Activated naive CD4-positive, alpha-beta T cell treated with Interleukin-2 at 50 U/mL for 16 hours (primary cell): ENCODE measurements at regions not wholly inside any gene's neighbourhood (a gene's known extent, or its start where the extent isn't known, plus 50 kb on each side); places are given as distances from the start of the nearest gene placed in this dataset.
"Not testable (repeated sequence)": the region's sequence is repeated elsewhere in the genome, so short reads cannot be mapped to it uniquely, and the experiment has no call there.

ENCODE experiments used
- DNase-seq: peaks from one replicate; pipeline ENCODE4 v3.0.0-alpha.2; 2020

- DNase-seq: no peak
Measured at GRCh38 chr3:145219355-145220235, 941.4 kb downstream of the PLOD2 start.

GRCh38 chr3:145224886-145225285 lies 936.1 kb downstream of the PLOD2 start:
- no peak for DNase-seq

GRCh38 chr3:145243875-145244274 lies 917.1 kb downstream of the PLOD2 start:
- DNase-seq: no peak

GRCh38 chr3:145244327-145244726 lies 916.7 kb downstream of the PLOD2 start:
- no peak for DNase-seq

- no peak for DNase-seq
Measured at GRCh38 chr3:145246291-145246690, 914.7 kb downstream of the PLOD2 start.

GRCh38 chr3:145248928-145249327 lies 912.1 kb downstream of the PLOD2 start:
- DNase-seq: no peak

GRCh38 chr3:145251311-145251710 lies 909.7 kb downstream of the PLOD2 start:
- DNase-seq: no peak

- not testable (repeated sequence) for DNase-seq
Measured at GRCh38 chr3:145257967-145258366, 903.0 kb downstream of the PLOD2 start.

GRCh38 chr3:145259166-145259880 lies 901.7 kb downstream of the PLOD2 start:
- DNase-seq: no peak

GRCh38 chr3:145263458-145263857 lies 897.5 kb downstream of the PLOD2 start:
- not testable (repeated sequence) for DNase-seq

- no peak for DNase-seq
Measured at GRCh38 chr3:145266368-145266767, 894.6 kb downstream of the PLOD2 start.

GRCh38 chr3:145269106-145269505 lies 891.9 kb downstream of the PLOD2 start:
- DNase-seq: no peak

- no peak for DNase-seq
Measured at GRCh38 chr3:145272684-145273083, 888.3 kb downstream of the PLOD2 start.

- no peak for DNase-seq
Measured at GRCh38 chr3:145282505-145282904, 878.5 kb downstream of the PLOD2 start.

- DNase-seq: no peak
Measured at GRCh38 chr3:145286937-145287336, 874.0 kb downstream of the PLOD2 start.

- no peak for DNase-seq
Measured at GRCh38 chr3:145290010-145290409, 871.0 kb downstream of the PLOD2 start.

- DNase-seq: no peak
Measured at GRCh38 chr3:145294572-145294971, 866.4 kb downstream of the PLOD2 start.

- DNase-seq: no peak
Measured at GRCh38 chr3:145307272-145307671, 853.7 kb downstream of the PLOD2 start.

- DNase-seq: no peak
Measured at GRCh38 chr3:145313751-145314150, 847.2 kb downstream of the PLOD2 start.

GRCh38 chr3:145316253-145316652 lies 844.7 kb downstream of the PLOD2 start:
- DNase-seq: not testable (repeated sequence)

- no peak for DNase-seq
Measured at GRCh38 chr3:145326666-145327065, 834.3 kb downstream of the PLOD2 start.

- DNase-seq: not testable (repeated sequence)
Measured at GRCh38 chr3:145333427-145333826, 827.6 kb downstream of the PLOD2 start.

- no peak for DNase-seq
Measured at GRCh38 chr3:145333931-145334330, 827.1 kb downstream of the PLOD2 start.

GRCh38 chr3:145355206-145355605 lies 805.8 kb downstream of the PLOD2 start:
- no peak for DNase-seq
